LNCAP (cell line): ENCODE measurements at regions not wholly inside any gene's neighbourhood (a gene's known extent, or its start where the extent isn't known, plus 50 kb on each side); places are given as distances from the start of the nearest gene placed in this dataset.

Experiments
- TF ChIP-seq, protein P1 (sequence below): fragments of 450-650 bp; IDR thresholded peaks from 2 replicates; pipeline ENCODE4 v1.5.1; 2017; ENCODE audit warnings: mild to moderate bottlenecking

- TF ChIP-seq, protein P1, sequence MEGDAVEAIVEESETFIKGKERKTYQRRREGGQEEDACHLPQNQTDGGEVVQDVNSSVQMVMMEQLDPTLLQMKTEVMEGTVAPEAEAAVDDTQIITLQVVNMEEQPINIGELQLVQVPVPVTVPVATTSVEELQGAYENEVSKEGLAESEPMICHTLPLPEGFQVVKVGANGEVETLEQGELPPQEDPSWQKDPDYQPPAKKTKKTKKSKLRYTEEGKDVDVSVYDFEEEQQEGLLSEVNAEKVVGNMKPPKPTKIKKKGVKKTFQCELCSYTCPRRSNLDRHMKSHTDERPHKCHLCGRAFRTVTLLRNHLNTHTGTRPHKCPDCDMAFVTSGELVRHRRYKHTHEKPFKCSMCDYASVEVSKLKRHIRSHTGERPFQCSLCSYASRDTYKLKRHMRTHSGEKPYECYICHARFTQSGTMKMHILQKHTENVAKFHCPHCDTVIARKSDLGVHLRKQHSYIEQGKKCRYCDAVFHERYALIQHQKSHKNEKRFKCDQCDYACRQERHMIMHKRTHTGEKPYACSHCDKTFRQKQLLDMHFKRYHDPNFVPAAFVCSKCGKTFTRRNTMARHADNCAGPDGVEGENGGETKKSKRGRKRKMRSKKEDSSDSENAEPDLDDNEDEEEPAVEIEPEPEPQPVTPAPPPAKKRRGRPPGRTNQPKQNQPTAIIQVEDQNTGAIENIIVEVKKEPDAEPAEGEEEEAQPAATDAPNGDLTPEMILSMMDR, result no peak
Measured at GRCh38 chr16:61371388-61371787, 664.9 kb downstream of the CDH8 start.

DNA sequence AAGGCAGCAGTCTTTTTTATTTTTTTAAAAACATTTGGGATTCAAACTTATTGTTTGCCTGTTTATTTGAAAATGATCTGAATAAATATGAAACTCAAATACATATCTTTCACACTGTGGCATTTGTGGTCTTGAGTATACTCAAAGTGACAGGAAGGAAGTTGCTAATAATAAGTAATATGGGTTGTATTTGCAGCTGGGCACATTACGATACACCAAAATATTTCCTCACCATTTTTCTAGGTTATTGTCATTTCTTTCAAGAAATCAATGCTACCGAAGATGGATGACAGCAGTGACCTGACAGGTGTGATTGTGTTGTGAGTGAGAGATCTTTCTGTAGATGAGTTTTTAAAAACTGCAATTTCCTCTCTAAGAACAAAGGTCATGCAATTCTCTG, 665.7 kb downstream of the CDH8 start:
- TF ChIP-seq, protein P1, result no peak

DNA sequence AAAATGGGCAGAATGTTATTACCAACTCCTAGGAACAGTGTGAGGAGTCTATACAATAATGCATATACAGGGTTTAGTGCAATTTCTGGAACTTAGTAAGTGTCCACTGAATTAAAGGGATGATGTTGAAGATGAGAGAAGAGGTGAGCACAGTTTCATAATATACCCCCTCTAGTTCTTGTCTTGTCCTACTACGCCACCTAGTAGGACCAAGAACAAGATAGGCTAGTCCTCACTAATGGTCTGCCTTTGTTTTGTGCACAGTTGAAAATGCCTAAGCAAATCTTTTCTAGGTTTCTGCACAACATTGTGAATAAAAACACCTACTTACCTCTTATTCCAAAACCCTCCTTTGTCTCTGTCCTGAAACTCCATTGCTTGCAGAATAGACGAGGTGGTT, 670.2 kb downstream of the CDH8 start:
- TF ChIP-seq, protein P1, result no peak

DNA sequence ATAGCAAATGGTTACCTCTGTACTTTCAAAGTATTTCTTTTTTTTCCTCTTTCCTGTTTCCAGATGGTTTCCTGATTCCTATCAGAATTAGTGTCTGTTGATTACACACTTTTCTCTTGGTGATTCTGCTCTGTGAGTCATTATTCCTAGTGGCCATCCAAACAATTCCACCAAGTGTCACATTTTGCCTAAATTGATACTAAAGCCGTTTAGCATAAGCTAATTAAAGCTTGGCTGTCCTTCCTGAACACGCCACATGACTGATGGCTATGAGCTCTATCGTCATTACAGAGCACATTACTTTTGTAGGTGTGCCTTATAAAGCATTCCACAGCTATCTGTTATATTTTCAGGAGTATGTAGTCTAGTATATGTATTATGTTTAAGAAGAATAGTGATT, 671.2 kb downstream of the CDH8 start:
- TF ChIP-seq, protein P1, result no peak

- TF ChIP-seq, protein P1, result no peak
Measured at GRCh38 chr16:61362585-61362984, 673.7 kb downstream of the CDH8 start.

DNA sequence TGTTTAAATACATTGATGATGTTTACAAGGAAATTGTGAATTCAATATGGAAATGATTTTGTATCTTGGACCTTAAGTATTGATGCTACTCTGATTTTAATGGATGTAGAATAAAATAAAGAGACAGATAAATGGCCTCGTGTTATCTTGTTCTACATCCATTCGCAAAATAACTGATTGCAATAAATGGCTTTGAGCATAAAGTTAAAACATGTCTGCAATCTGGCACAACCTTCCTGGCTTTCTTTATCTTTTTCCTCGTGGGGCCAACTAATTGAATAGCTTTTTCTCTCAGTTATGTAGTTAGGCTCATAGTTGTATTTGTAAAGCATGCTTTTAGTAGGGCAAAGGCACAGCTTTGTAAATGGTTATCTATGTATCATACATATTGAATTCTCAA, 691.4 kb downstream of the CDH8 start:
- TF ChIP-seq, protein P1, result no peak

- TF ChIP-seq, protein P1, result no peak
Measured at GRCh38 chr16:61332461-61332860, 703.8 kb downstream of the CDH8 start.

DNA sequence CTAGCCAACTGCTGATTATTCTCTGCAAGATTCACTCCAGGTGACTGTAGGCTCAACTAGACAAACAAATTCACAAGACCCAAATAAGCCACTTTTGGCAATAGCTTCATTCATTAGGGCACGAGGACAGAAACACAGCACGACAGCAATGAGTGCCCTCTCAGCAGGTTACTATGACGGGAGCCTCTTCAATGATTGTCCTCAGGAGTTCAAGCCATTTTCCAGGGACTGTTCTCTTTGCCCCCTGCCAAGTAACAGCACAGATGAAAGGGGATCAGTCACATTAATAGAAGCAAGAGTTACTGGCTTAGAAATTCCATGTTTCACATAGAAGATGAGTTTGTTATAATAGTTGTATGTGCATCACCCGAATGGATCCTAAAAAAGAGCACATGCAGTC, 712.2 kb downstream of the CDH8 start:
- TF ChIP-seq, protein P1, result no peak
